ENCODE measurements at regions not wholly inside any gene's neighbourhood (a gene's known extent, or its start where the extent isn't known, plus 50 kb on each side); places are given as distances from the start of the nearest gene placed in this dataset.

DNA sequence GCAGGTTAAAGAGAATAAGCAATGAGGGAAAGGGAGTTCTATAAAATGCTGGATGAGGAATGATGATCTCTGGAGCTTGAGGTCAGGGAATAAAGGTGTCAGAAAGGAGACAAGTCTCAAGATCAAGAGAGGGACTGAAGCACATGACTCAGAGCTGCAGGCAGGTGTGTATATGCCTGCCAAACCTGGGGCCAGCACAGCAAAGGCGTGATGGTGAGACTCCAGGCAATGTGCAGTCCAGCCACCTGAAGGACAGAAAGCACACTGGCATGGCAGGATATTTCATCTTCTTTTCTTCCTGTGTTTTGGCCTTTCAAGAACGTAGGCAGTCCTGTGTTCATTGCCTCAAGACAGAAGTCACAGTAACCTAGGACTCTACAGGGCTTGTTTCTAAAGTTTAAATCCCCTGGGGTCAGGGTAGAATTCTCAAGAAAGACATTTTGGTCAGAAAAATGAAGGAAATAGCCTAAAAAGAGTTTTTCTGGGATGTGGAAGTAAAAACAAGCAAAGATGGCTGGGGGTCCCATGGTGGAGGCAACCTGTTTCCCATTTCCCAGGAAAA lies 55.5 kb upstream of the TOPAZ1 start:
- TF ChIP-seq CTCF (IDR thresholded peaks at IDR 0.05) (no peak), FOXJ3 (CRISPR knock-in tag; IDR thresholded peaks at IDR 0.05) (no peak), TAF1 (IDR thresholded peaks at IDR 0.05; ENCODE audit: borderline replicate concordance, low read depth, low read length) (no peak), MAX (IDR thresholded peaks at IDR 0.05; ENCODE audit: low read depth) (no peak), GABPA (IDR thresholded peaks at IDR 0.05; ENCODE audit: low read depth) (no peak), NFIC (IDR thresholded peaks at IDR 0.05; ENCODE audit: borderline replicate concordance) (no peak), POLR2AphosphoS5 (IDR thresholded peaks at IDR 0.05; ENCODE audit: low read depth, low read length) (no peak), CHD2 (IDR thresholded peaks at IDR 0.05; ENCODE audit: low read length, partially characterized antibody) (no peak), PBX3 (IDR thresholded peaks at IDR 0.05) (no peak), RXRA (IDR thresholded peaks at IDR 0.05; ENCODE audit: borderline replicate concordance, low read depth) (no peak), JUND (IDR thresholded peaks at IDR 0.05) (no peak)
- TF ChIP-seq, protein P1, sequence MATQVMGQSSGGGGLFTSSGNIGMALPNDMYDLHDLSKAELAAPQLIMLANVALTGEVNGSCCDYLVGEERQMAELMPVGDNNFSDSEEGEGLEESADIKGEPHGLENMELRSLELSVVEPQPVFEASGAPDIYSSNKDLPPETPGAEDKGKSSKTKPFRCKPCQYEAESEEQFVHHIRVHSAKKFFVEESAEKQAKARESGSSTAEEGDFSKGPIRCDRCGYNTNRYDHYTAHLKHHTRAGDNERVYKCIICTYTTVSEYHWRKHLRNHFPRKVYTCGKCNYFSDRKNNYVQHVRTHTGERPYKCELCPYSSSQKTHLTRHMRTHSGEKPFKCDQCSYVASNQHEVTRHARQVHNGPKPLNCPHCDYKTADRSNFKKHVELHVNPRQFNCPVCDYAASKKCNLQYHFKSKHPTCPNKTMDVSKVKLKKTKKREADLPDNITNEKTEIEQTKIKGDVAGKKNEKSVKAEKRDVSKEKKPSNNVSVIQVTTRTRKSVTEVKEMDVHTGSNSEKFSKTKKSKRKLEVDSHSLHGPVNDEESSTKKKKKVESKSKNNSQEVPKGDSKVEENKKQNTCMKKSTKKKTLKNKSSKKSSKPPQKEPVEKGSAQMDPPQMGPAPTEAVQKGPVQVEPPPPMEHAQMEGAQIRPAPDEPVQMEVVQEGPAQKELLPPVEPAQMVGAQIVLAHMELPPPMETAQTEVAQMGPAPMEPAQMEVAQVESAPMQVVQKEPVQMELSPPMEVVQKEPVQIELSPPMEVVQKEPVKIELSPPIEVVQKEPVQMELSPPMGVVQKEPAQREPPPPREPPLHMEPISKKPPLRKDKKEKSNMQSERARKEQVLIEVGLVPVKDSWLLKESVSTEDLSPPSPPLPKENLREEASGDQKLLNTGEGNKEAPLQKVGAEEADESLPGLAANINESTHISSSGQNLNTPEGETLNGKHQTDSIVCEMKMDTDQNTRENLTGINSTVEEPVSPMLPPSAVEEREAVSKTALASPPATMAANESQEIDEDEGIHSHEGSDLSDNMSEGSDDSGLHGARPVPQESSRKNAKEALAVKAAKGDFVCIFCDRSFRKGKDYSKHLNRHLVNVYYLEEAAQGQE (IDR thresholded peaks at IDR 0.05; ENCODE audit: low read depth, low read length): no peak
- TF ChIP-seq, protein P2, sequence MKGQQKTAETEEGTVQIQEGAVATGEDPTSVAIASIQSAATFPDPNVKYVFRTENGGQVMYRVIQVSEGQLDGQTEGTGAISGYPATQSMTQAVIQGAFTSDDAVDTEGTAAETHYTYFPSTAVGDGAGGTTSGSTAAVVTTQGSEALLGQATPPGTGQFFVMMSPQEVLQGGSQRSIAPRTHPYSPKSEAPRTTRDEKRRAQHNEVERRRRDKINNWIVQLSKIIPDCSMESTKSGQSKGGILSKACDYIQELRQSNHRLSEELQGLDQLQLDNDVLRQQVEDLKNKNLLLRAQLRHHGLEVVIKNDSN (IDR thresholded peaks at IDR 0.05; ENCODE audit: borderline replicate concordance, low read depth): no peak
